Natural killer cell (primary cell): ENCODE measurements at regions not wholly inside any gene's neighbourhood (a gene's known extent, or its start where the extent isn't known, plus 50 kb on each side); places are given as distances from the start of the nearest gene placed in this dataset.

ENCODE experiments used
- ATAC-seq, 3 donors: fragments of 150-1000 bp in 2 of 3; fragments of 200-7000 bp in 1 of 3; cut with Tn5 transposase; 1 replicate in 1 of 3; 2 replicates in 2 of 3; pipeline ENCODE4 v1.10.0; 2021; ENCODE audit warnings: mild to moderate bottlenecking in 2 of 3, moderate library complexity in 2 of 3
- DNase-seq, 2 donors: peaks; one replicate each; pipeline versions ENCODE4 v3.0.0 to v3.0.0-alpha.2; 2013 to 2021; ENCODE audit warnings: mixed read lengths in 1 of 2
- H3K27ac ChIP-seq: one replicate; pipeline ENCODE4 v1.5.1; 2013; ENCODE audit warnings: mild to moderate bottlenecking, low read length
- H3K27me3 ChIP-seq: one replicate; pipeline ENCODE4 v1.6.1; 2013; ENCODE audit warnings: low read length; ENCODE audit not compliant: control insufficient read depth, insufficient read depth
- H3K36me3 ChIP-seq: one replicate; pipeline ENCODE4 v1.6.1; 2013; ENCODE audit warnings: low read length; ENCODE audit not compliant: control insufficient read depth, insufficient read depth
- H3K4me1 ChIP-seq: one replicate; pipeline ENCODE4 v1.6.1; 2013; ENCODE audit warnings: low read length; ENCODE audit not compliant: control insufficient read depth, insufficient read depth
- H3K4me3 ChIP-seq: one replicate; pipeline ENCODE4 v1.5.1; 2013; ENCODE audit warnings: low read length
- H3K9me3 ChIP-seq: one replicate; pipeline ENCODE4 v1.6.1; 2013; ENCODE audit warnings: low read length; ENCODE audit not compliant: control insufficient read depth, insufficient read depth
- H3K27ac Mint-ChIP-seq, 2 donors: one replicate each; pipeline ENCODE4 v1.8.0; 2022; ENCODE audit warnings: mild to moderate bottlenecking in 2 of 2, mixed read lengths in 2 of 2, moderate library complexity in 1 of 2
- H3K27me3 Mint-ChIP-seq, 2 donors: one replicate each; pipeline ENCODE4 v1.8.0; 2022; ENCODE audit warnings: low read depth in 2 of 2, mixed read lengths in 2 of 2
- H3K36me3 Mint-ChIP-seq: one replicate; pipeline ENCODE4 v1.8.0; 2022; ENCODE audit warnings: mixed read lengths
- H3K4me1 Mint-ChIP-seq, 2 donors: one replicate each; pipeline ENCODE4 v1.8.0; 2022; ENCODE audit warnings: mixed read lengths in 2 of 2
- H3K4me3 Mint-ChIP-seq: one replicate; pipeline ENCODE4 v1.8.0; 2022; ENCODE audit warnings: mild to moderate bottlenecking, moderate library complexity, mixed read lengths
- H3K9me3 Mint-ChIP-seq, 2 donors: one replicate each; pipeline ENCODE4 v1.8.0; 2022; ENCODE audit warnings: mixed read lengths in 2 of 2
- WGBS: methylation state at CpG from one replicate; pipeline ENCODE4 v1.1.7; 2013; ENCODE audit warnings: missing lambda C conversion rate; ENCODE audit not compliant: insufficient coverage; 5-methylcytosine and 5-hydroxymethylcytosine counted together
- intact Hi-C: fragments of 100-400 bp; cut with micrococcal nuclease; formaldehyde crosslinking; loops from one replicate; pipeline ENCODE4 v1.14.2; 2022
- TF ChIP-seq, protein P1 (sequence below): fragments of 200-600 bp; IDR thresholded peaks from one replicate; pipeline ENCODE4 v1.8.0; 2022; ENCODE audit warnings: antibody characterized with exemption

DNA sequence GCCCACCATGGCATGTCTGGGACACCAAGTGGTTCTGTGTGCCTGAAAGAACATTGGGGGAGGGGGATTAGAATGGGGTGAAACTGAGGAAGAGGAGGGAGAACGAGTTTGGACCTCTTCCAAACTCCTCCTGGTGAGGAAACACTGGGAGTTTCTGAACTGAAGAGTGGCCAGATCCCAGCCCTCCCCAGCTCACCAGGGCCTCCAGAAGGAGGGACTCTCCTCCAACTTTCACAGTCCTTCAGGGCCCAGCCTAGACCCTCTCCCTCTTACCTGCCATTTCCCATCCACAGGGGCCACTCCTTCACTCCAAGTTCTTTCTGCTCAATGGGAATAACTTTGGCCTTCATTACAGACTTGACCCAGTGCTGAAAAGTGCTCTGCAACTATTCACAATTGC is 132.0 kb upstream of the FOXK1 start:
- Mint-ChIP-seq H3K27me3 (peaks cover 4 to 13% of the 10 kb centered on the region in 2 donors), H3K4me1 (no peaks in the 10 kb centered on the region), H3K4me3 (no peak overlapping the region), H3K27ac (no peak overlapping the region), H3K9me3 (peaks cover 4 to 8% of the 10 kb centered on the region in 2 donors), H3K36me3 (peaks cover 12% of the 10 kb centered on the region)
- peaks cover 13% of the 10 kb centered on the region for H3K9me3 ChIP-seq
- no peaks in the 10 kb centered on the region for H3K27me3 ChIP-seq
- no peak overlapping the region for H3K27ac ChIP-seq
- ATAC-seq (no peak), DNase-seq (no peak)
- TF ChIP-seq, protein P1, sequence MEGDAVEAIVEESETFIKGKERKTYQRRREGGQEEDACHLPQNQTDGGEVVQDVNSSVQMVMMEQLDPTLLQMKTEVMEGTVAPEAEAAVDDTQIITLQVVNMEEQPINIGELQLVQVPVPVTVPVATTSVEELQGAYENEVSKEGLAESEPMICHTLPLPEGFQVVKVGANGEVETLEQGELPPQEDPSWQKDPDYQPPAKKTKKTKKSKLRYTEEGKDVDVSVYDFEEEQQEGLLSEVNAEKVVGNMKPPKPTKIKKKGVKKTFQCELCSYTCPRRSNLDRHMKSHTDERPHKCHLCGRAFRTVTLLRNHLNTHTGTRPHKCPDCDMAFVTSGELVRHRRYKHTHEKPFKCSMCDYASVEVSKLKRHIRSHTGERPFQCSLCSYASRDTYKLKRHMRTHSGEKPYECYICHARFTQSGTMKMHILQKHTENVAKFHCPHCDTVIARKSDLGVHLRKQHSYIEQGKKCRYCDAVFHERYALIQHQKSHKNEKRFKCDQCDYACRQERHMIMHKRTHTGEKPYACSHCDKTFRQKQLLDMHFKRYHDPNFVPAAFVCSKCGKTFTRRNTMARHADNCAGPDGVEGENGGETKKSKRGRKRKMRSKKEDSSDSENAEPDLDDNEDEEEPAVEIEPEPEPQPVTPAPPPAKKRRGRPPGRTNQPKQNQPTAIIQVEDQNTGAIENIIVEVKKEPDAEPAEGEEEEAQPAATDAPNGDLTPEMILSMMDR = no peak
- no peak overlapping the region for H3K4me3 ChIP-seq
- intact Hi-C loops = no loop called here
- H3K4me1 ChIP-seq = no peaks in the 10 kb centered on the region
- 50% methylated on average over 1 of the region's 1 CpG for WGBS
- no peaks in the 10 kb centered on the region for H3K36me3 ChIP-seq

DNA sequence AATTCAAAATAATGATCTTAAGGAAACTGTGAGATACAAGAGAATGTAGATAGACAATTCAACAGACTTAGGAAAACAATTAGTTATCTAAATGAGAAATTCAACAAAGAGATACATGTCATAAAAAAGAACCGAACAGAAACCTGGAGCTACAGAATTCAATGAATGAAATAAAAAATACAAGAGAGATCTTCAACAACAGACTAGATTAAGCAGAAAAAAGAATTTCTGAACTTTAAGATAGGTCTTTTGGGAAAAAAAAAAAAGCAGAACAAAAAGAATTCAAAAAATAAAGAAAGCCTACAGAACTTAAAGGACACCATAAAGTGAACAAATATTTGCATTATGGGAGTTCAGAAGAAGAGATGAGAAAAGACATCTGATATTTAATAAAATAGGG is 129.1 kb upstream of the FOXK1 start:
- peaks cover 4 to 8% of the 10 kb centered on the region in 2 donors for H3K9me3 Mint-ChIP-seq
- WGBS = no CpG with 5 or more reads among the region's 1 CpG
- H3K27ac Mint-ChIP-seq = no peak overlapping the region
- H3K36me3 Mint-ChIP-seq = peaks cover 12% of the 10 kb centered on the region
- ATAC-seq = no peak
- H3K27me3 Mint-ChIP-seq = peaks cover 10 to 27% of the 10 kb centered on the region in 2 donors
- Histone ChIP-seq H3K27me3 (no peaks in the 10 kb centered on the region), H3K9me3 (peaks cover 13% of the 10 kb centered on the region), H3K4me1 (no peaks in the 10 kb centered on the region), H3K36me3 (no peaks in the 10 kb centered on the region), H3K4me3 (no peak overlapping the region), H3K27ac (no peak overlapping the region)
- intact Hi-C loops = no loop called here
- no peak for DNase-seq
- TF ChIP-seq, protein P1 = no peak
- H3K4me1 Mint-ChIP-seq = no peaks in the 10 kb centered on the region
- no peak overlapping the region for H3K4me3 Mint-ChIP-seq

DNA sequence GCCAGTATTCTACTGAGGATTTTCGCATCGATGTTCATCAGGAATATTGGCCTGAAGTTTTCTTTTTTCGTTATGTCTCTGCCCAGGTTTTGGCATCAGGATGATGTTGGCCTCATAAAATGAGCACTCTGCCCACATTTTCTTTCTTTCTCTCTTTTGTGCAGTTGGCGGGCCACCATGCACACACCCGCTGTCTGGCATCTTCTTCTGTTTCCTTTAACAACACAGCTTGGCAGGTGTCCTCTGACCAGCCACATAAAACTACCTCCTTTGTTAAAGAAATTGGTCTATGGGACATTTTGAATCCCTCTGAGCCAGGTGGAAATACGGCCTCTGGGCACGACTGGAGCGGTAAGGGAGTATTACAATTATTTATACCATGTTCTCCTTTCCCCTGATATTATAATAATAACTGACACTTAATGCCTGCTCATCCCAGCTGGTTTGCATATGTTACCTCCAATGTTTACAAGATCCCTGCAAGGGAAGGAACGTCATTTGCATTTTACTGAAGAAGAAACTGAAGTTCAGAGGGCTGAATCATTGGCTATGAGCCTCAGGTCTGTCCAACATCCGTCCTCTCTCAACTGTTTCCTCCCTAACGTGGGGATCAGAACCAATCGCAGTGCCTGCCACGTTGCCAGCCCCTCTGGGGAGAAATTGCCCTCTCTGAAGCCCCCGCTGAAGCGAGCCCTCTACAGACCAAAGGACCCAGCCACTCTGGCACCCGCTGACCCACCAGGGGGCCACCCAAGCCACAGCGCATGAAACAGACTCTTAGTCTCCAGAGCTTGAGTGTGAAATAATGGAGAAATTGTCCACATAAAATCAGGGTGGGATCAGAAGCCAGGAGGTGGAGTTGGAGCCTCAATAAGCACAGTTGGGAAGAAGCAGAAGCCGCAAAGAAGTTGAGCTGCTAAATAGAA is 125.0 kb upstream of the FOXK1 start:
- 82% methylated on average over 18 of the region's 18 CpGs for WGBS

More for the DNA sequence above, 125.0 kb upstream of the FOXK1 start:
- no peak overlapping the region for H3K27ac ChIP-seq
- TF ChIP-seq, protein P1 = no peak
- Mint-ChIP-seq H3K27me3 (peaks cover 12 to 33% of the 10 kb centered on the region in 2 donors), H3K27ac (no peak overlapping the region), H3K36me3 (peaks cover 12% of the 10 kb centered on the region), H3K4me1 (no peaks in the 10 kb centered on the region), H3K4me3 (no peak overlapping the region), H3K9me3 (peaks cover 2 to 8% of the 10 kb centered on the region in 2 donors)
- intact Hi-C loops = no loop called here
- H3K4me1 ChIP-seq = no peaks in the 10 kb centered on the region
- H3K27me3 ChIP-seq = no peaks in the 10 kb centered on the region
- ATAC-seq = no peak
- DNase-seq = no peak
- no peak overlapping the region for H3K4me3 ChIP-seq
- no peaks in the 10 kb centered on the region for H3K36me3 ChIP-seq
- H3K9me3 ChIP-seq = peaks cover 10% of the 10 kb centered on the region
